Testis (tissue), 2 donors: ENCODE measurements at regions not wholly inside any gene's neighbourhood (a gene's known extent, or its start where the extent isn't known, plus 50 kb on each side); places are given as distances from the start of the nearest gene placed in this dataset.
A peak's percentile ranks its signal among the peaks of the same experiment; 100 is the strongest.

Source experiments
- DNase-seq: peaks from one replicate; pipeline ENCODE4 v3.0.0-alpha.2; 2019
- H3K27ac ChIP-seq, 2 donors: fragments of 200-600 bp; sonication (generic); one replicate each; pipeline ENCODE4 v1.5.1; 2019
- H3K27me3 ChIP-seq: fragments of 200-600 bp; sonication (generic); one replicate; pipeline ENCODE4 v1.5.1; 2019
- H3K36me3 ChIP-seq: fragments of 200-600 bp; sonication (generic); one replicate; pipeline ENCODE4 v1.5.1; 2017; ENCODE audit warnings: low read depth; ENCODE audit errors: missing control alignments
- H3K4me1 ChIP-seq: fragments of 200-600 bp; sonication (generic); one replicate; pipeline ENCODE4 v1.5.1; 2019
- H3K4me3 ChIP-seq, 2 donors: fragments of 200-600 bp; sonication (generic); one replicate each; pipeline ENCODE4 v1.5.1; 2017 to 2019
- H3K9me3 ChIP-seq: fragments of 200-600 bp; sonication (generic); one replicate; pipeline ENCODE4 v1.5.1; 2017
- POLR2A ChIP-seq: fragments of 450-650 bp; IDR thresholded peaks from one replicate; pipeline ENCODE4 v1.6.1; 2017; ENCODE audit warnings: antibody characterized with exemption, mild to moderate bottlenecking, moderate library complexity
- WGBS, 2 donors: methylation state at CpG; one replicate each; pipeline ENCODE4 v1.1.5; 2018; 5-methylcytosine and 5-hydroxymethylcytosine counted together
- intact Hi-C: fragments of 100-400 bp; cut with DNase I; formaldehyde crosslinking; loops from one replicate; pipeline ENCODE4 v1.15.1; 2023; ENCODE audit warnings: low total_unique reads
- TF ChIP-seq, protein P1 (sequence below), 3 experiments: fragments of 450-650 bp in 2 of 3; fragments of 200-600 bp in 1 of 3; sonication (generic) in 1 of 3; IDR thresholded peaks; one replicate each; pipeline ENCODE4 v1.5.1; 2016 to 2019; ENCODE audit warnings: antibody characterized with exemption in 3 of 3, mild to moderate bottlenecking in 2 of 3, moderate library complexity in 1 of 3

DNA sequence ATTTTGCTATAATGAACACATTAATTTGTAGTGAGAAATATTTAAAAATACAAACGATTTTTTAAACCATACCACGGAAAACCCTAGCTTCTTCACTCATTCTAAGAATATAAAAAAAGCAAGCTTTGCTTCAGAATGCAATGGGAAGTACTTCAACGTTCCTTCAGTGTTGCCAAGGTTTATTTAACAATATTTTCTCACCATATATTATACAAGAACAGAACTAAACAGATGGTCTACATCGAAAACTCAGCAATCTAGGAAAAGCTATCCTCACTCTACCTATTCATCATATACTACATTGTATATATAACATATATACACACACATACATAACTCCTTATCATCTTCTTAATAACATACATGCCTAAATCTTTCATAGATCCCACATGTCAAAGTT lies 1047.4 kb downstream of the IGSF11 start:
- Histone ChIP-seq H3K4me1 (peaks cover 7% of the 10 kb centered on the region), H3K27me3 (no peaks in the 10 kb centered on the region), H3K9me3 (no peaks in the 10 kb centered on the region), H3K36me3 (no peaks in the 10 kb centered on the region), H3K4me3 (no peak overlapping the region), H3K27ac (no peak overlapping the region)
- no peak for DNase-seq
- TF ChIP-seq POLR2A: no peak
- TF ChIP-seq, protein P1, sequence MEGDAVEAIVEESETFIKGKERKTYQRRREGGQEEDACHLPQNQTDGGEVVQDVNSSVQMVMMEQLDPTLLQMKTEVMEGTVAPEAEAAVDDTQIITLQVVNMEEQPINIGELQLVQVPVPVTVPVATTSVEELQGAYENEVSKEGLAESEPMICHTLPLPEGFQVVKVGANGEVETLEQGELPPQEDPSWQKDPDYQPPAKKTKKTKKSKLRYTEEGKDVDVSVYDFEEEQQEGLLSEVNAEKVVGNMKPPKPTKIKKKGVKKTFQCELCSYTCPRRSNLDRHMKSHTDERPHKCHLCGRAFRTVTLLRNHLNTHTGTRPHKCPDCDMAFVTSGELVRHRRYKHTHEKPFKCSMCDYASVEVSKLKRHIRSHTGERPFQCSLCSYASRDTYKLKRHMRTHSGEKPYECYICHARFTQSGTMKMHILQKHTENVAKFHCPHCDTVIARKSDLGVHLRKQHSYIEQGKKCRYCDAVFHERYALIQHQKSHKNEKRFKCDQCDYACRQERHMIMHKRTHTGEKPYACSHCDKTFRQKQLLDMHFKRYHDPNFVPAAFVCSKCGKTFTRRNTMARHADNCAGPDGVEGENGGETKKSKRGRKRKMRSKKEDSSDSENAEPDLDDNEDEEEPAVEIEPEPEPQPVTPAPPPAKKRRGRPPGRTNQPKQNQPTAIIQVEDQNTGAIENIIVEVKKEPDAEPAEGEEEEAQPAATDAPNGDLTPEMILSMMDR (IDR thresholded peaks at IDR 0.05): no peak
- 67 to 73% methylated on average over 4 of the region's 4 CpGs for WGBS, 2 donors
- intact Hi-C loops: no loop called here

DNA sequence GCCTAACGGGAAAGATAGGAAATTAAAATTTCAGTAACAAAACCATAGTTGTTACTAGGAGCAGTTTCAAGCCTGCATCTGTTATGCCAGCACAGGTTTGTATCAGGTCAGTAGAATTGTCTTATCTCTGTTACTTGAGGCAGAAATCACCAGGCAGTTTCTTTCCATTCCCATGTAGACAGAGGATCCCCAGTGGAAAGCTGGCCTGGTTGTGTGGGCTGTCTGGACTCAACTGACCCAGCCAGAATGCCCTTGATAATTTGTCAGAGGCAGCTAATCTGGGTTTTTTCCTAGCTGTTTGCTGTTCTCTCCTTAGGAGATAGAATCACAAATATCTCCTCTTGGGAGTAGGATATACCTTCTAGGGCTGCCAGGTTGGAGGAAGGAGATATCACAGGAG lies 1044.7 kb downstream of the IGSF11 start:
- Histone ChIP-seq H3K27me3 (no peaks in the 10 kb centered on the region), H3K36me3 (no peaks in the 10 kb centered on the region), H3K27ac (no peak overlapping the region), H3K4me1 (peaks cover 7% of the 10 kb centered on the region), H3K9me3 (no peaks in the 10 kb centered on the region), H3K4me3 (no peak overlapping the region)
- TF ChIP-seq, protein P1 (IDR thresholded peaks at IDR 0.05): no peak
- TF ChIP-seq POLR2A: no peak
- intact Hi-C loops: no loop called here
- 54 to 61% methylated on average over 1 of the region's 1 CpG for WGBS, 2 donors
- DNase-seq: no peak

DNA sequence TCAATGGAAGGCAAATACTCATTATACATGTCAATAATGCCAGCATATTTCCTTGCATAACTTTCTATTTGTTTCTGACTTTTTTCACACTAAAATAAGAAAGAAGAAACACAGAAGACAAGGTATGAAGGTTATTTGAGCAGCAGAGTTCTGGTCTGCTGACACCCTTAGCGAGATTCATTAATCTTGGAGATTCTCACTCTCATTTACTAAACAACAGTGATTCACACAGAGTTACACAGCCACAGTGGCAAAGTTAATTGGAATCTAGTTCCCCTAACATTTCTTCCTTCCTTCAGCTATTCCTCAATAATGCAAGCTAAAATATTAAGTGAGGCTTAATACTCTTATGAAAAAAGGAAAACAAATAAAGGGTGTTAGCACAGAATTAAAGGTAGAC lies 1044.0 kb downstream of the IGSF11 start:
- H3K9me3 ChIP-seq: no peaks in the 10 kb centered on the region
- DNase-seq: no peak
- no peak overlapping the region for H3K27ac ChIP-seq
- H3K4me1 ChIP-seq: peaks cover 7% of the 10 kb centered on the region
- 76 to 96% methylated on average over 1 of the region's 1 CpG for WGBS, 2 donors
- intact Hi-C loops: no loop called here
- H3K4me3 ChIP-seq: no peak overlapping the region
- H3K27me3 ChIP-seq: no peaks in the 10 kb centered on the region
- no peaks in the 10 kb centered on the region for H3K36me3 ChIP-seq
- TF ChIP-seq, protein P1 (IDR thresholded peaks at IDR 0.05): no peak
- no peak for TF ChIP-seq POLR2A

DNA sequence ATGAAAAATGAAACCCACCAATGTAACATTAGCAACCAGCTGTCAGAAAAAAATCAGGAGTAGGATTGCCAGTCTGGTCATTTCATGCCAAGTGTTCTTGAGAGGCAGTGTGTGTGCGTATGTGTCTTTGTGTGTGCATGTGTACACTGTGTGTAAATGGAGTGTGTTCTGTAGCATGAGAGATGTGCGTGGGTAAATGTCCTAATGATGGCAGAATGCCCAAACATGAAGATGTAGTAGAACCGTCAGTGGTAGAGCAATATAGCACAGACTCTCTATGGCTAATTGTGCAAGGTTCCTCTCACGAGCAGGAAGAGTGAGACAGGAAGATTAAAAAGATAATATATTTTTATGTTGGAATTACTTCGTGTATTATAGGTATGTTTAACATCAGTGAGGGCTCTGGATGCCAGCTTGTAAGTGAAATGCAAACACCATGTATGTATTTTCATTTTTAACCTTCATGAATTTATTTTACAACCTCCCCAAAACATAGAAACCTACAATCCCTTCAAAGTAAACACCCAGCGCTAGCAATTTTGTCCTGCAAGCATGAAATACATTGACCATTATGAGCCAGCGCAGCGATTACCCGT lies 1038.7 kb downstream of the IGSF11 start:
- TF ChIP-seq, protein P1 (IDR thresholded peaks at IDR 0.05): no peak
- no peak for TF ChIP-seq POLR2A
- Histone ChIP-seq H3K4me1 (no peaks in the 10 kb centered on the region), H3K9me3 (no peaks in the 10 kb centered on the region), H3K36me3 (no peaks in the 10 kb centered on the region), H3K27ac (no peak overlapping the region), H3K4me3 (peak overlapping the region; percentile 58 to 77), H3K27me3 (no peaks in the 10 kb centered on the region)
- peak; percentile 15 for DNase-seq
- intact Hi-C loops: no loop called here
- WGBS, 2 donors: 9 to 11% methylated on average over 9 of the region's 9 CpGs
